Endodermal cell (in vitro differentiated cells): ENCODE measurements at regions not wholly inside any gene's neighbourhood (a gene's known extent, or its start where the extent isn't known, plus 50 kb on each side); places are given as distances from the start of the nearest gene placed in this dataset.
A peak's percentile ranks its signal among the peaks of the same experiment; 100 is the strongest.

Source experiments
- DNase-seq: peaks from one replicate; pipeline ENCODE4 v3.0.0-alpha.2; 2017
- H3K27ac ChIP-seq: 2 replicates; pipeline ENCODE4 v1.5.1; 2013; ENCODE audit warnings: mild to moderate bottlenecking, low read depth, low read length, moderate library complexity
- H3K27me3 ChIP-seq: 2 replicates; pipeline ENCODE4 v1.6.1; 2013; ENCODE audit warnings: mild to moderate bottlenecking, low read length, moderate library complexity; ENCODE audit not compliant: insufficient read depth, control insufficient read depth, poor library complexity, severe bottlenecking
- H3K36me3 ChIP-seq: 2 replicates; pipeline ENCODE4 v1.7.0; 2013; ENCODE audit warnings: mild to moderate bottlenecking, low read length, moderate library complexity; ENCODE audit not compliant: control insufficient read depth, insufficient read depth
- H3K4me1 ChIP-seq: one replicate; pipeline ENCODE4 v1.7.0; 2013; ENCODE audit warnings: low read length; ENCODE audit not compliant: control insufficient read depth, insufficient read depth
- H3K4me3 ChIP-seq: 2 replicates; pipeline ENCODE4 v1.5.1; 2013; ENCODE audit warnings: mild to moderate bottlenecking, low read length, moderate library complexity
- H3K9ac ChIP-seq: 2 replicates; pipeline ENCODE4 v1.6.1; 2013; ENCODE audit warnings: mild to moderate bottlenecking, low read length, moderate library complexity; ENCODE audit not compliant: poor library complexity, severe bottlenecking; ENCODE audit errors: extremely low read depth
- H3K9me3 ChIP-seq: 2 replicates; pipeline ENCODE4 v1.6.1; 2013; ENCODE audit warnings: mild to moderate bottlenecking, low read length, moderate library complexity; ENCODE audit not compliant: control insufficient read depth
- H3K27ac Mint-ChIP-seq: 2 replicates; pipeline ENCODE4 v1.8.0; 2020; ENCODE audit warnings: mixed read lengths
- H3K27me3 Mint-ChIP-seq: 2 replicates; pipeline ENCODE4 v1.8.0; 2021; ENCODE audit warnings: mild to moderate bottlenecking, mixed read lengths; ENCODE audit not compliant: insufficient read depth
- H3K36me3 Mint-ChIP-seq: 2 replicates; pipeline ENCODE4 v1.8.0; 2020; ENCODE audit warnings: low read depth, mixed read lengths
- H3K4me1 Mint-ChIP-seq: 2 replicates; pipeline ENCODE4 v1.8.0; 2020; ENCODE audit warnings: mixed read lengths
- H3K4me3 Mint-ChIP-seq: 2 replicates; pipeline ENCODE4 v1.8.0; 2020; ENCODE audit warnings: mild to moderate bottlenecking, moderate library complexity, mixed read lengths
- H3K9me3 Mint-ChIP-seq: 2 replicates; pipeline ENCODE4 v1.8.0; 2020; ENCODE audit warnings: mild to moderate bottlenecking, mixed read lengths
- WGBS, 2 experiments: methylation state at CpG; one replicate each; pipeline versions ENCODE4 v1.1.5 to v1.1.7; 2013; ENCODE audit warnings: missing lambda C conversion rate in 2 of 2, mixed read lengths in 1 of 2; ENCODE audit not compliant: insufficient coverage in 1 of 2, insufficient read length in 1 of 2; 5-methylcytosine and 5-hydroxymethylcytosine counted together
- TF ChIP-seq, protein P1 (sequence below): fragments of 200-600 bp; sonication (generic); conservative IDR thresholded peaks from 2 replicates; pipeline ENCODE4 v1.5.0; 2021; ENCODE audit warnings: antibody characterized with exemption, mild to moderate bottlenecking

GRCh38 chr13:50127726-50128291 is 112.6 kb downstream of the KCNRG start:
- peaks cover 84% of the 10 kb centered on the region for H3K27me3 ChIP-seq
- DNase-seq = peak; percentile 73
- no peak overlapping the region for H3K27ac ChIP-seq
- H3K4me3 Mint-ChIP-seq = peak overlapping the region; percentile 61
- no peaks in the 10 kb centered on the region for H3K9me3 ChIP-seq
- peaks cover 19% of the 10 kb centered on the region for H3K4me1 ChIP-seq
- H3K27ac Mint-ChIP-seq = no peak overlapping the region
- H3K4me1 Mint-ChIP-seq = peaks cover 49% of the 10 kb centered on the region
- no peak overlapping the region for H3K9ac ChIP-seq
- peaks cover 83% of the 10 kb centered on the region for H3K27me3 Mint-ChIP-seq
- H3K9me3 Mint-ChIP-seq = no peaks in the 10 kb centered on the region
- TF ChIP-seq, protein P1, sequence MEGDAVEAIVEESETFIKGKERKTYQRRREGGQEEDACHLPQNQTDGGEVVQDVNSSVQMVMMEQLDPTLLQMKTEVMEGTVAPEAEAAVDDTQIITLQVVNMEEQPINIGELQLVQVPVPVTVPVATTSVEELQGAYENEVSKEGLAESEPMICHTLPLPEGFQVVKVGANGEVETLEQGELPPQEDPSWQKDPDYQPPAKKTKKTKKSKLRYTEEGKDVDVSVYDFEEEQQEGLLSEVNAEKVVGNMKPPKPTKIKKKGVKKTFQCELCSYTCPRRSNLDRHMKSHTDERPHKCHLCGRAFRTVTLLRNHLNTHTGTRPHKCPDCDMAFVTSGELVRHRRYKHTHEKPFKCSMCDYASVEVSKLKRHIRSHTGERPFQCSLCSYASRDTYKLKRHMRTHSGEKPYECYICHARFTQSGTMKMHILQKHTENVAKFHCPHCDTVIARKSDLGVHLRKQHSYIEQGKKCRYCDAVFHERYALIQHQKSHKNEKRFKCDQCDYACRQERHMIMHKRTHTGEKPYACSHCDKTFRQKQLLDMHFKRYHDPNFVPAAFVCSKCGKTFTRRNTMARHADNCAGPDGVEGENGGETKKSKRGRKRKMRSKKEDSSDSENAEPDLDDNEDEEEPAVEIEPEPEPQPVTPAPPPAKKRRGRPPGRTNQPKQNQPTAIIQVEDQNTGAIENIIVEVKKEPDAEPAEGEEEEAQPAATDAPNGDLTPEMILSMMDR = no peak
- no peaks in the 10 kb centered on the region for H3K36me3 ChIP-seq
- 1% methylated on average over 29 to 39 of the region's 39 CpGs for WGBS, 2 experiments
- no peaks in the 10 kb centered on the region for H3K36me3 Mint-ChIP-seq
- peak overlapping the region; percentile 70 for H3K4me3 ChIP-seq

- WGBS, 2 experiments = 4% methylated on average over 10 to 18 of the region's 18 CpGs
- Histone ChIP-seq H3K9ac (no peak overlapping the region), H3K4me1 (peaks cover 23% of the 10 kb centered on the region), H3K27me3 (peaks cover 84% of the 10 kb centered on the region), H3K27ac (no peak overlapping the region), H3K36me3 (no peaks in the 10 kb centered on the region), H3K9me3 (no peaks in the 10 kb centered on the region), H3K4me3 (no peak overlapping the region)
- Mint-ChIP-seq H3K4me3 (peak overlapping the region; percentile 61), H3K9me3 (no peaks in the 10 kb centered on the region), H3K4me1 (peaks cover 47% of the 10 kb centered on the region), H3K36me3 (no peaks in the 10 kb centered on the region), H3K27ac (no peak overlapping the region), H3K27me3 (peaks cover 83% of the 10 kb centered on the region)
- TF ChIP-seq, protein P1 = peak; percentile 28
- DNase-seq = peak; percentile 65
These were observed 113.2 kb downstream of the KCNRG start for GRCh38 chr13:50128428-50128931.

GRCh38 chr13:50129081-50129705 is 113.9 kb downstream of the KCNRG start:
- H3K27ac Mint-ChIP-seq = no peak overlapping the region
- no peaks in the 10 kb centered on the region for H3K36me3 Mint-ChIP-seq
- no peaks in the 10 kb centered on the region for H3K9me3 Mint-ChIP-seq
- peaks cover 43% of the 10 kb centered on the region for H3K4me1 Mint-ChIP-seq
- H3K4me3 Mint-ChIP-seq = peak overlapping the region; percentile 44
- Histone ChIP-seq H3K9me3 (no peaks in the 10 kb centered on the region), H3K4me3 (peak overlapping the region; percentile 50), H3K27me3 (peaks cover 87% of the 10 kb centered on the region), H3K36me3 (no peaks in the 10 kb centered on the region), H3K4me1 (peaks cover 23% of the 10 kb centered on the region), H3K27ac (no peak overlapping the region), H3K9ac (no peak overlapping the region)
- peaks cover 86% of the 10 kb centered on the region for H3K27me3 Mint-ChIP-seq
- TF ChIP-seq, protein P1 = no peak
- DNase-seq = no peak
- 2% methylated on average over 14 to 30 of the region's 30 CpGs for WGBS, 2 experiments
